Stimulated activated CD8-positive, alpha-beta memory T cell treated with anti-CD3 and anti-CD28 coated beads, Interleukin-15, amount 100 ng/mL, for 24 hours (primary cell): ENCODE measurements at regions not wholly inside any gene's neighbourhood (a gene's known extent, or its start where the extent isn't known, plus 50 kb on each side); places are given as distances from the start of the nearest gene placed in this dataset.

ENCODE experiments used
- DNase-seq: peaks from one replicate; pipeline ENCODE4 v3.0.0-alpha.2; 2020; ENCODE audit warnings: low read depth

GRCh38 chr4:17103231-17103630 lies 204.8 kb upstream of the LDB2 start:
- no peak for DNase-seq

GRCh38 chr4:17098996-17099395 lies 200.6 kb upstream of the LDB2 start:
- DNase-seq = no peak

GRCh38 chr4:17098401-17098800 lies 200.0 kb upstream of the LDB2 start:
- DNase-seq = no peak

GRCh38 chr4:17097362-17097761 lies 198.9 kb upstream of the LDB2 start:
- DNase-seq = no peak

- no peak for DNase-seq
Measured at GRCh38 chr4:17096692-17097091, 198.2 kb upstream of the LDB2 start.

- DNase-seq = no peak
Measured at GRCh38 chr4:17095771-17096170, 197.3 kb upstream of the LDB2 start.

- DNase-seq = no peak
Measured at GRCh38 chr4:17094876-17095210, 196.4 kb upstream of the LDB2 start.

GRCh38 chr4:17094159-17094875 lies 195.9 kb upstream of the LDB2 start:
- DNase-seq = no peak

- DNase-seq = no peak
Measured at GRCh38 chr4:17093481-17093880, 195.0 kb upstream of the LDB2 start.

GRCh38 chr4:17092736-17093437 lies 194.4 kb upstream of the LDB2 start:
- DNase-seq = no peak

- no peak for DNase-seq
Measured at GRCh38 chr4:17091104-17091503, 192.7 kb upstream of the LDB2 start.

GRCh38 chr4:17090063-17090462 lies 191.6 kb upstream of the LDB2 start:
- DNase-seq = no peak

GRCh38 chr4:17085416-17085815 lies 187.0 kb upstream of the LDB2 start:
- no peak for DNase-seq

- no peak for DNase-seq
Measured at GRCh38 chr4:17082186-17082585, 183.7 kb upstream of the LDB2 start.

GRCh38 chr4:17081179-17081578 lies 182.7 kb upstream of the LDB2 start:
- no peak for DNase-seq

- DNase-seq = no peak
Measured at GRCh38 chr4:17077105-17077504, 178.7 kb upstream of the LDB2 start.

- no peak for DNase-seq
Measured at GRCh38 chr4:17072483-17072882, 174.0 kb upstream of the LDB2 start.

GRCh38 chr4:17068891-17069290 lies 170.4 kb upstream of the LDB2 start:
- no peak for DNase-seq

GRCh38 chr4:17068392-17068791 lies 169.9 kb upstream of the LDB2 start:
- no peak for DNase-seq

GRCh38 chr4:17066972-17067371 lies 168.5 kb upstream of the LDB2 start:
- DNase-seq = no peak

GRCh38 chr4:17066236-17066635 lies 167.8 kb upstream of the LDB2 start:
- no peak for DNase-seq

- no peak for DNase-seq
Measured at GRCh38 chr4:17065821-17066220, 167.4 kb upstream of the LDB2 start.

- no peak for DNase-seq
Measured at GRCh38 chr4:17064959-17065358, 166.5 kb upstream of the LDB2 start.

GRCh38 chr4:17063888-17064287 lies 165.4 kb upstream of the LDB2 start:
- no peak for DNase-seq
